Chondrocyte (in vitro differentiated cells): ENCODE measurements at regions not wholly inside any gene's neighbourhood (a gene's known extent, or its start where the extent isn't known, plus 50 kb on each side); places are given as distances from the start of the nearest gene placed in this dataset.

ENCODE experiments used
- DNase-seq: peaks from one replicate; pipeline ENCODE4 v3.0.0; 2021; ENCODE audit warnings: mixed read lengths, low spot score
- H3K27ac Mint-ChIP-seq: one replicate; pipeline ENCODE4 v1.8.0; 2021; ENCODE audit warnings: mild to moderate bottlenecking, moderate library complexity, mixed read lengths; ENCODE audit not compliant: unreplicated experiment
- H3K27me3 Mint-ChIP-seq: 2 replicates; pipeline ENCODE4 v1.8.0; 2021; ENCODE audit warnings: low read depth, mixed read lengths
- H3K36me3 Mint-ChIP-seq: 2 replicates; pipeline ENCODE4 v1.8.0; 2021; ENCODE audit warnings: low read depth, mixed read lengths
- H3K4me1 Mint-ChIP-seq: 2 replicates; pipeline ENCODE4 v1.8.0; 2021; ENCODE audit warnings: low read depth, mild to moderate bottlenecking, mixed read lengths
- H3K4me3 Mint-ChIP-seq: one replicate; pipeline ENCODE4 v1.8.0; 2021; ENCODE audit warnings: mild to moderate bottlenecking, moderate library complexity, mixed read lengths; ENCODE audit not compliant: unreplicated experiment
- H3K9me3 Mint-ChIP-seq: 2 replicates; pipeline ENCODE4 v1.8.0; 2021; ENCODE audit warnings: low read depth, mixed read lengths
- TF ChIP-seq, protein P1 (sequence below): fragments of 200-600 bp; sonication (generic); IDR thresholded peaks from 2 replicates; pipeline ENCODE4 v1.5.0; 2021; ENCODE audit warnings: antibody characterized with exemption, mild to moderate bottlenecking, moderate library complexity

- Mint-ChIP-seq H3K27ac (peak overlapping the region; percentile 96), H3K4me1 (peaks cover 31% of the 10 kb centered on the region), H3K27me3 (no peaks in the 10 kb centered on the region), H3K36me3 (peaks cover 9% of the 10 kb centered on the region), H3K4me3 (peak overlapping the region; percentile 91), H3K9me3 (no peaks in the 10 kb centered on the region)
- TF ChIP-seq, protein P1, sequence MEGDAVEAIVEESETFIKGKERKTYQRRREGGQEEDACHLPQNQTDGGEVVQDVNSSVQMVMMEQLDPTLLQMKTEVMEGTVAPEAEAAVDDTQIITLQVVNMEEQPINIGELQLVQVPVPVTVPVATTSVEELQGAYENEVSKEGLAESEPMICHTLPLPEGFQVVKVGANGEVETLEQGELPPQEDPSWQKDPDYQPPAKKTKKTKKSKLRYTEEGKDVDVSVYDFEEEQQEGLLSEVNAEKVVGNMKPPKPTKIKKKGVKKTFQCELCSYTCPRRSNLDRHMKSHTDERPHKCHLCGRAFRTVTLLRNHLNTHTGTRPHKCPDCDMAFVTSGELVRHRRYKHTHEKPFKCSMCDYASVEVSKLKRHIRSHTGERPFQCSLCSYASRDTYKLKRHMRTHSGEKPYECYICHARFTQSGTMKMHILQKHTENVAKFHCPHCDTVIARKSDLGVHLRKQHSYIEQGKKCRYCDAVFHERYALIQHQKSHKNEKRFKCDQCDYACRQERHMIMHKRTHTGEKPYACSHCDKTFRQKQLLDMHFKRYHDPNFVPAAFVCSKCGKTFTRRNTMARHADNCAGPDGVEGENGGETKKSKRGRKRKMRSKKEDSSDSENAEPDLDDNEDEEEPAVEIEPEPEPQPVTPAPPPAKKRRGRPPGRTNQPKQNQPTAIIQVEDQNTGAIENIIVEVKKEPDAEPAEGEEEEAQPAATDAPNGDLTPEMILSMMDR: peak; percentile 72
- DNase-seq: no peak
These were observed 49.8 kb upstream of the BAHCC1 start for GRCh38 chr17:81345228-81346089.
